Gastroesophageal sphincter (tissue), 4 donors: ENCODE measurements at regions not wholly inside any gene's neighbourhood (a gene's known extent, or its start where the extent isn't known, plus 50 kb on each side); places are given as distances from the start of the nearest gene placed in this dataset.

Experiments
- ATAC-seq: fragments of 150-250 bp; one replicate; pipeline ENCODE4 v1.9.1; 2016; ENCODE audit warnings: mild to moderate bottlenecking, moderate library complexity
- H3K27ac ChIP-seq, 4 donors: fragments of 200-600 bp; sonication (generic) in 3 of 4; 1 replicate in 3 of 4; 2 replicates in 1 of 4; pipeline ENCODE4 v1.5.1; 2016 to 2019
- H3K27me3 ChIP-seq: fragments of 200-600 bp; sonication (generic); one replicate; pipeline ENCODE4 v1.5.1; 2019
- H3K36me3 ChIP-seq, 2 donors: fragments of 200-600 bp; sonication (generic); one replicate each; pipeline ENCODE4 v1.5.1; 2019; ENCODE audit warnings: control low read depth in 1 of 2
- H3K4me1 ChIP-seq, 3 donors: fragments of 200-600 bp; sonication (generic); 1 replicate in 2 of 3; 2 replicates in 1 of 3; pipeline ENCODE4 v1.5.1; 2016 to 2019; ENCODE audit warnings: control low read depth in 2 of 3
- H3K4me3 ChIP-seq, 2 donors: fragments of 200-600 bp; sonication (generic); one replicate each; pipeline ENCODE4 v1.5.1; 2019; ENCODE audit warnings: mild to moderate bottlenecking in 1 of 2, moderate library complexity in 1 of 2
- H3K9me3 ChIP-seq, 3 donors: fragments of 200-600 bp; sonication (generic); one replicate each; pipeline ENCODE4 v1.5.1; 2017 to 2019; ENCODE audit warnings: control low read depth in 2 of 3
- CTCF ChIP-seq, 4 experiments: fragments of 200-600 bp in 2 of 4; fragments of 450-650 bp in 2 of 4; sonication (generic) in 1 of 4; IDR thresholded peaks; one replicate each; pipeline ENCODE4 v1.5.1; 2017 to 2019; ENCODE audit warnings: antibody characterized with exemption in 4 of 4, mild to moderate bottlenecking in 2 of 4, moderate library complexity in 2 of 4
- EP300 ChIP-seq: sonication (generic); formaldehyde crosslinking; IDR thresholded peaks from one replicate; pipeline ENCODE4 v1.6.1; 2017; ENCODE audit warnings: antibody characterized with exemption, mild to moderate bottlenecking
- POLR2A ChIP-seq, 2 donors: fragments of 450-650 bp; IDR thresholded peaks; one replicate each; pipeline ENCODE4 v1.6.1; 2017; ENCODE audit warnings: antibody characterized with exemption in 2 of 2, mild to moderate bottlenecking in 2 of 2, moderate library complexity in 1 of 2
- POLR2AphosphoS5 ChIP-seq: sonication (generic); formaldehyde crosslinking; IDR thresholded peaks from one replicate; pipeline ENCODE4 v1.6.1; 2017; ENCODE audit warnings: antibody characterized with exemption
- WGBS, 2 donors: methylation state at CpG; one replicate each; pipeline ENCODE4 v1.1.5; 2018; ENCODE audit warnings: low coverage in 1 of 2; 5-methylcytosine and 5-hydroxymethylcytosine counted together

GRCh38 chr7:81339946-81340345 lies 421.1 kb upstream of the SEMA3C start:
- TF ChIP-seq EP300: no peak
- TF ChIP-seq CTCF (IDR thresholded peaks at IDR 0.05): no peak
- no peak for TF ChIP-seq POLR2A (IDR thresholded peaks at IDR 0.05)
- TF ChIP-seq POLR2AphosphoS5: no peak
- H3K27me3 ChIP-seq: no peaks in the 10 kb centered on the region
- H3K4me3 ChIP-seq: no peak overlapping the region
- no peaks in the 10 kb centered on the region for H3K36me3 ChIP-seq
- no peaks in the 10 kb centered on the region for H3K9me3 ChIP-seq
- 62 to 63% methylated on average over 2 of the region's 2 CpGs for WGBS, 2 donors
- H3K4me1 ChIP-seq: no peaks in the 10 kb centered on the region
- no peak overlapping the region for H3K27ac ChIP-seq
- ATAC-seq: no peak

- H3K27me3 ChIP-seq: no peaks in the 10 kb centered on the region
- H3K4me1 ChIP-seq: no peaks in the 10 kb centered on the region
- H3K27ac ChIP-seq: no peak overlapping the region
- ATAC-seq: no peak
- WGBS, 2 donors: 89 to 93% methylated on average over 10 to 13 of the region's 13 CpGs
- no peak for TF ChIP-seq EP300
- no peak for TF ChIP-seq POLR2AphosphoS5
- no peak for TF ChIP-seq CTCF (IDR thresholded peaks at IDR 0.05)
- no peak for TF ChIP-seq POLR2A (IDR thresholded peaks at IDR 0.05)
- no peaks in the 10 kb centered on the region for H3K36me3 ChIP-seq
- H3K9me3 ChIP-seq: no peaks in the 10 kb centered on the region
- no peak overlapping the region for H3K4me3 ChIP-seq
These were observed 414.7 kb upstream of the SEMA3C start for GRCh38 chr7:81333536-81333935.

- Histone ChIP-seq H3K27ac (no peak overlapping the region), H3K4me3 (no peak overlapping the region), H3K36me3 (no peaks in the 10 kb centered on the region), H3K9me3 (no peaks in the 10 kb centered on the region), H3K4me1 (no peaks in the 10 kb centered on the region), H3K27me3 (no peaks in the 10 kb centered on the region)
- WGBS, 2 donors: 80 to 87% methylated on average over 1 of the region's 1 CpG
- no peak for ATAC-seq
- TF ChIP-seq POLR2AphosphoS5 (no peak), POLR2A (IDR thresholded peaks at IDR 0.05) (no peak), CTCF (IDR thresholded peaks at IDR 0.05) (no peak), EP300 (no peak)
These were observed 414.2 kb upstream of the SEMA3C start for GRCh38 chr7:81333004-81333403.

GRCh38 chr7:81331061-81332018 lies 412.5 kb upstream of the SEMA3C start:
- 43 to 54% methylated on average over 1 of the region's 1 CpG for WGBS, 2 donors
- no peak overlapping the region for H3K27ac ChIP-seq
- H3K27me3 ChIP-seq: no peaks in the 10 kb centered on the region
- H3K9me3 ChIP-seq: no peaks in the 10 kb centered on the region
- no peak for TF ChIP-seq EP300
- TF ChIP-seq POLR2AphosphoS5: no peak
- TF ChIP-seq CTCF (IDR thresholded peaks at IDR 0.05): no peak
- TF ChIP-seq POLR2A (IDR thresholded peaks at IDR 0.05): no peak
- H3K4me3 ChIP-seq: no peak overlapping the region
- no peak for ATAC-seq
- no peaks in the 10 kb centered on the region for H3K36me3 ChIP-seq
- H3K4me1 ChIP-seq: no peaks in the 10 kb centered on the region

GRCh38 chr7:81330108-81330507 lies 411.3 kb upstream of the SEMA3C start:
- no peaks in the 10 kb centered on the region for H3K9me3 ChIP-seq
- H3K27me3 ChIP-seq: no peaks in the 10 kb centered on the region
- no peaks in the 10 kb centered on the region for H3K36me3 ChIP-seq
- TF ChIP-seq EP300 (no peak), POLR2AphosphoS5 (no peak)
- WGBS, 2 donors: 100% methylated on average over 1 of the region's 1 CpG
- no peaks in the 10 kb centered on the region for H3K4me1 ChIP-seq
- no peak overlapping the region for H3K27ac ChIP-seq
- no peak overlapping the region for H3K4me3 ChIP-seq
- ATAC-seq: no peak
